GM12864 (cell line): ENCODE measurements at regions not wholly inside any gene's neighbourhood (a gene's known extent, or its start where the extent isn't known, plus 50 kb on each side); places are given as distances from the start of the nearest gene placed in this dataset.

Experiments
- DNase-seq: peaks from one replicate; pipeline ENCODE4 v3.0.0-alpha.2; 2011; ENCODE audit warnings: low read depth
- H3K4me3 ChIP-seq: 2 replicates; pipeline ENCODE4 v1.5.1; 2011; ENCODE audit warnings: mild to moderate bottlenecking, low read depth, low read length, control low read depth
- TF ChIP-seq, protein P1 (sequence below): IDR thresholded peaks from 2 replicates; pipeline ENCODE4 v1.5.1; 2011; ENCODE audit warnings: low read depth, mild to moderate bottlenecking, moderate library complexity, low read length, control low read depth, inconsistent platforms; ENCODE audit errors: missing control alignments

GRCh38 chr2:15874321-15874720 is 66.0 kb upstream of the MYCN start:
- no peak overlapping the region for H3K4me3 ChIP-seq
- DNase-seq, result no peak
- TF ChIP-seq, protein P1, sequence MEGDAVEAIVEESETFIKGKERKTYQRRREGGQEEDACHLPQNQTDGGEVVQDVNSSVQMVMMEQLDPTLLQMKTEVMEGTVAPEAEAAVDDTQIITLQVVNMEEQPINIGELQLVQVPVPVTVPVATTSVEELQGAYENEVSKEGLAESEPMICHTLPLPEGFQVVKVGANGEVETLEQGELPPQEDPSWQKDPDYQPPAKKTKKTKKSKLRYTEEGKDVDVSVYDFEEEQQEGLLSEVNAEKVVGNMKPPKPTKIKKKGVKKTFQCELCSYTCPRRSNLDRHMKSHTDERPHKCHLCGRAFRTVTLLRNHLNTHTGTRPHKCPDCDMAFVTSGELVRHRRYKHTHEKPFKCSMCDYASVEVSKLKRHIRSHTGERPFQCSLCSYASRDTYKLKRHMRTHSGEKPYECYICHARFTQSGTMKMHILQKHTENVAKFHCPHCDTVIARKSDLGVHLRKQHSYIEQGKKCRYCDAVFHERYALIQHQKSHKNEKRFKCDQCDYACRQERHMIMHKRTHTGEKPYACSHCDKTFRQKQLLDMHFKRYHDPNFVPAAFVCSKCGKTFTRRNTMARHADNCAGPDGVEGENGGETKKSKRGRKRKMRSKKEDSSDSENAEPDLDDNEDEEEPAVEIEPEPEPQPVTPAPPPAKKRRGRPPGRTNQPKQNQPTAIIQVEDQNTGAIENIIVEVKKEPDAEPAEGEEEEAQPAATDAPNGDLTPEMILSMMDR, result no peak

DNA sequence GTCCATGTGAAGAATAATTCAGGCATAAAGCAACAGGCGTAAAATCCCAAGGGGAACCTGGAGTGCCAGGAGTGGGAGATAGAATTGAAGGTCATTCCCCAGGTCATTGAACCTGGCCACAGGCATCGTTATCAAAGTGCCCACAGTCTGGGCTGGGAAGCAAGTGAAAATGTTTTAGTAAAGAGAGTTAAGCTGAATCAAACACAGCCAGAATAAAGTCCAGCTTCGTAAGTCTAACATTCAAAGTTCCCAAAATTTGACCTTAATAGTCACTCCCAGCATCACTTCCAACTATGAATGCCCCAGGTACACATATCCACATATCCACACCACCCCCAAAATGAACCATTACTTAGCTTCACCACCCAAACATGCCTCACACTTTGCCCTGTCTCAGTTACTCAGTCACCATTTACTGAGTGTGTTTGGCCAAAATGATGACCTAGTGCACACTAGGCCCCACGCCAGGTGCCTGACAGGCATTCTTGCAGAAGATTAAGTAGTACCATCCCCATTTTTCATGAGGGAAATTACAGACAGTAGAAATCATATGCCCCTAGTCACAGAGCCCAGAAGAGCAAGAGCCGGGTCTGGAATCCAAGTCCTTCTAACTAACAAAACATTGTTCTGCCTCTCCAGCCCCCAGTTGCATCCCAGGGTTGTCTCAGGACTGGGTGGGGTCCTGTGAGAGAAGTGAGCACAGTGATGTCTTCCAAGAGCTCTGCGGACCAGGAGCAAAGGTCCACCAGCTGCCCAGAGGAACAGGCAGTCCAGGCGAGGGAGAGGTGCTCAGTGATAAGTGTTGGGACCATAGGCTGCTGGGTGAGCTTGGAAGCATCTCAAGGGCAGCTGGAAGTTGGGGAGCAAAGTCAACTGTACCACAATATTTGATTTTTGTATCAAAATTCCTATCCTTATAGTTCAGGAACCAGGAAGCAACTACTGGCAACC is 65.2 kb upstream of the MYCN start:
- TF ChIP-seq, protein P1, result no peak
- no peak overlapping the region for H3K4me3 ChIP-seq
- no peak for DNase-seq

- no peak overlapping the region for H3K4me3 ChIP-seq
- TF ChIP-seq, protein P1, result no peak
- no peak for DNase-seq
Measured at GRCh38 chr2:15875969-15876705, 64.2 kb upstream of the MYCN start.

DNA sequence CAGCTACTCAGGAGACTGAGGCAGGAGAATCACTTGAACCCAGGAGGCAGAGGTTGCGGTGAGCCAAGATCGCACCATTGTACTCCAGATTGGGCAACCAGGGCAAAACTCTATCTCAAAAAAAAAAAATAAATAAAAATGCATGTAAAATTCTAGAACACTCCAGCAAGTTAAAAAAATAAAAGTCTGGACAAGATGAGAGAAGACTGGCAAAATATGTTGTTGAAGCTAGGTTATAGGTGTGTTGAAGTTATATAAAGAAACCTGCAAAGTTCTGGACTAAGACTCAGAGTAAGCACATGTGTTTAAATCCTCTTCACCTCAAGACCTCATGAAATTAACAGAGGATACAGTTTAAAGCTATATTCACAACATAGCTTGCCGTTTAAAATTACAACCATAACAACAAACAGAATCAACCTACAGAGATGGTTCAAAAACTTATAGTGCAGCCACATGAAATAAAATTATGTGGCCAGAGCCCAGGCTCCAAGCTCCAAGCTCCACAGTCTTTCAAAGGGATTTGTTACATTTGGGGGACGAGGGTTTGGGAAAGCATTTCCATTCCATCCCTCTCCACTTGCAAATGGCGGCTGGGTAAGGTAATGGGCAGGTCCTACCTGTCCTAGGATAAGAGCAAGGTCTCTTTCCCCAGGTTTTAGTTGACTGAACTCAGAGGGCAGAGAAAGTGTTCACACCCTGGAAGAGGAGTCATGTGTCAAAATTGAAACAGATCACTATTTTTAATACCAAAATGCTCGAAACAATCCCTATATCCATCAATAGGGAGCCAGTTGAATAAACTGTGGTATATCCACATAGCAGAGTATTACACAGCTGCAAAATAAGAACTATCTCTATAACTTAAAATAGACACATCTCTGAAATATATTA is 59.9 kb upstream of the MYCN start:
- TF ChIP-seq, protein P1, result no peak
- no peak for DNase-seq
- no peak overlapping the region for H3K4me3 ChIP-seq

- no peak for DNase-seq
Measured at GRCh38 chr2:15881120-15881433, 59.3 kb upstream of the MYCN start.

DNA sequence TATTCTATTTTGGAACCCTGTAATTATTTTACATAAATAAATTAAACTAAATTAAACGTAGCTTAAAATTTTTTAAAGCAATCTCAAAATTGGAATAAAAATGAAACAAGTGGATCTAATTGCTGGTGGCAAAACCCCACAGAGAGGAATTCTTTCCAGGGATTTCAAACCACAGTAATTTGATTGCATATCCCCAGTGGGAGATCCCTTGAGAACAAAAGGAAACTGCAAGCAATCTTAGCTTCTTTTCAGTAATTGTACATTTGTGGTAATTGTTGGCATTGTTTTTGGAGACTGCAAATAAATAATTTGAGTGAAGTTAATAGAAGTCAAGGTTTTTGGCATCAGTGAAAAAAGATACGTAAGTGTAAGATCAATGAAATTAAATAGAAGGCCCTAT is 58.7 kb upstream of the MYCN start:
- TF ChIP-seq, protein P1, result no peak
- no peak for DNase-seq
- H3K4me3 ChIP-seq, result no peak overlapping the region

More at GRCh38 chr2:15881120-15881433, 59.3 kb upstream of the MYCN start:
- TF ChIP-seq, protein P1, result no peak
- no peak overlapping the region for H3K4me3 ChIP-seq
